ENCODE measurements at regions not wholly inside any gene's neighbourhood (a gene's known extent, or its start where the extent isn't known, plus 50 kb on each side); places are given as distances from the start of the nearest gene placed in this dataset.
"Not testable (repeated sequence)": the region's sequence is repeated elsewhere in the genome, so short reads cannot be mapped to it uniquely, and the experiment has no call there.

- DNase-seq (ENCODE audit: low spot score): no peak
These were observed 1879.2 kb upstream of the CDH9 start for GRCh38 chr5:28917631-28918030.

DNA sequence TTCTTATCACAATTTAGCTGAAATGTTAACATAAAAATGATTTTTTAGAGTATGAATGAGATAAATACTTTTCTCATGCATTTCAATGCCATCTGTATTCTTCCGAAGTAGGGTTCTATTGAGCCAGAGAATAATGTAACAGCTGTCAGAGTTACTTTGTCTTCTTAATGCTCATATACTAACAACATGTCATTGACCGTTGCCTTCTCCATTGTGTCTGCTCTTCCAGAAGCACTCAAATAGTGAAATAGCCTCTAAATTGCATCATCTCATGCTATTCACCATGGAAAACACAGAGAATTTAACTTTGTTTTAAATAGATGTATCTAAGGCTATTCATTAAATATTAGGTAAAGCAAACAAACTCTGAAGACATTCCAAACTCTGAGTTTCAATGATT is 1875.9 kb upstream of the CDH9 start:
- no peak for DNase-seq (ENCODE audit: low spot score)

DNA sequence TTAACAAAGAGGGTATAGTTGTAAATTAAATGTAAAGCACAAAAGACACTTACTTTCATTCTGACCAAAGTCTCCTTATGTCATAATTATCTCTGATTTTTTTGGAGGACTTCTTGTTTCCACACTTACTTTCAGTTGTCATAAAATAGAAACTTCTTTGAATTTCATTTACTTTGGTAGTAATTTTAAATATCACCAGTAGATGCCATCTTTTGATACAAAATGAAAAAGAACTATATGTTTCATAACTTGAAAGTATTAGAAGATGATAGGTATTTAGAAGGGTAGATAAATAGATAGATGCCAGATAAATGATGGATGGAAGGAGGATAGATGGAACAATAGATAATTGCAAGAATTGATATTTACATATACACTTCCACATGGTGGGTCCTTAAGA is 1865.3 kb upstream of the CDH9 start:
- DNase-seq (ENCODE audit: low spot score): no peak

- DNase-seq (ENCODE audit: low spot score): no peak
These were observed 1858.6 kb upstream of the CDH9 start for GRCh38 chr5:28896949-28897348.

DNA sequence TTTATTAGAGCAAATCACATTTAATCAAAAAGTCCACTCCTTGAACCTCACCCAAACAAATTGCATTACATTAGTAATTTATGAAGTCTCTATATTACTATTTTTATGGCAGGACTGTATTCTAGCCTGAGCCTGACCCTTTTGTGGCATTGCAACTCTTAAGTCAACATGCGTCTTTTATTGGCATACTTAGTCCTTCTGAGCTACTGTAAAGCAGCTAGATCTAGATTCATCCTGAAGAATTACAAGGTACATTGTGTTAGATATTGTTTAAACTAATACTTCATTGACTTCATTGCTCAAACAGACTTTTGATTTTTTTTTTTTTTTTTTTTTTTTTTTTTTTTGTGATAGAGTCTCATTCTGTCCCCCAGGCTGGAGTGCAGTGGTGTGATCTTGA is 1842.5 kb upstream of the CDH9 start:
- no peak for DNase-seq (ENCODE audit: low spot score)

GRCh38 chr5:28877050-28877449 is 1838.7 kb upstream of the CDH9 start:
- DNase-seq (ENCODE audit: low spot score): no peak

- no peak for DNase-seq (ENCODE audit: low spot score)
These were observed 1825.6 kb upstream of the CDH9 start for GRCh38 chr5:28864006-28864405.

DNA sequence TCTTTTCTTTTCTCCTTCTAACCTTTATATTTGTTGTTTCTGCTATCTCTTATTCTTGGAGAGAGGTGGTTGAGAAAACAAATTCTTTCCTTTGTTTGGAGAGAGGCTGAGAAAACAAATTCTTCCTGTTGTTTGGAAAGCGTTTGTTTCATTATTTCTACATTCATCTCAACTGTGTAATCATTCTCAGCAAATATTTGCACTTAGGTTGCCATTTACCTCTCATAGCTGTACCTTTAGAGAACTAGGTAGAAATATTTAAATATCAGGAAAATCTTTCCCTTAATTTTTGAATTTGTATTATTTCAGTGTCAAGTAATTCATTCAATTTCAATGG is 1824.4 kb upstream of the CDH9 start:
- DNase-seq (ENCODE audit: low spot score): no peak

DNA sequence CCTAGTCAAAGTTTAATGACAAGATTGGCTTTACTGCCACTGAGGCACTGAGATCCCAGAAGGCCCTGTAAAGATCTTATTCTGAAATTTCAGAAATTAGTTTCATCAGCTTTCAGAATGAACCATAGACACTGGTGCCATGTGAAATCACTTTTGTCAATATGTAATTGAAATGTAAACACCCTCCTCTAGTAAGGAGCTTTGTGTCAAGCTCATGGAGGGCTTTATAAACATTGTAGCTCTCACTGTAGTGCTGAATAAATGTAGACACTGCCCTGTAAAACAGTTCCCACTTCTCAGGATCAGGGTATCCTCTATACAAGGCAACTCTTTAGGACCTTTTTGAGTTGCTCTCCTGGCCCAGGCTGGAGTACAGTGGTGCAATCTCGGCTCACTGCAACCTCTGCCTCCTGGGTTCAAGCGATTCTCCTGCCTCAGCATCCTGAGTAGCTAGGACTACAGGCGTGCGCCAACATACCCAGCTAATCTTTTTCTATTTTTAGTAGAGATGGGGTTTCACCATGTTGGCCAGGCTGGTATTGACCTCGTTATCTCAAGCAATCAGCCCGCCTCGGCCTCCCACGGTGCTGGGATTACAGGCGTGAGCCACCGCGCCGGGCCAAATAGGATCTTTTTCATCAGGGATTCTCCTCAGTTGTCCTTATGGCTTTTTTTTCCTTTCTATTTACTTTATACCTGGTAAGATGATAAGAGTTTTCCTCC is 1823.9 kb upstream of the CDH9 start:
- DNase-seq (ENCODE audit: low spot score): no peak

DNA sequence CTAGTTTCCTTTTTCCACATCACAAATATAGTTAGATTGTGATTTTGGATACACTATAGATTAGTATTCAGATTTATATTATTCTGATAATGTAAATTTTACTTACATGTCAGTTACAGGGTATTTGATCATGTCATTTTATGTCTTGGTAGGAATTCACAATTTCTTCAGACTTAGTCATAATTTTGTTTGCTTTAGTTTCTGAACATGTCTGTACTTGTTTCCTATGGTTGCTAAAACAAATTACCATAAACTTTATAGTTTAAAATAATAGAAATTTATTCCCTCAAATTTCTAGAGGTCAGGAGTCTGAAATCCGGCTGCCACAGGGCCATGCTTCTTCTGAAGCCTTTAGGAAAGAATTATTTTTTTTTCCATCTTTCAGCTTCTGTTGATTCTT is 1817.2 kb upstream of the CDH9 start:
- DNase-seq (ENCODE audit: low spot score): no peak

- no peak for DNase-seq (ENCODE audit: low spot score)
These were observed 1812.0 kb upstream of the CDH9 start for GRCh38 chr5:28850320-28850921.

GRCh38 chr5:28831042-28831441 is 1792.7 kb upstream of the CDH9 start:
- no peak for DNase-seq (ENCODE audit: low spot score)

GRCh38 chr5:28823231-28823630 is 1784.8 kb upstream of the CDH9 start:
- DNase-seq (ENCODE audit: low spot score): no peak

DNA sequence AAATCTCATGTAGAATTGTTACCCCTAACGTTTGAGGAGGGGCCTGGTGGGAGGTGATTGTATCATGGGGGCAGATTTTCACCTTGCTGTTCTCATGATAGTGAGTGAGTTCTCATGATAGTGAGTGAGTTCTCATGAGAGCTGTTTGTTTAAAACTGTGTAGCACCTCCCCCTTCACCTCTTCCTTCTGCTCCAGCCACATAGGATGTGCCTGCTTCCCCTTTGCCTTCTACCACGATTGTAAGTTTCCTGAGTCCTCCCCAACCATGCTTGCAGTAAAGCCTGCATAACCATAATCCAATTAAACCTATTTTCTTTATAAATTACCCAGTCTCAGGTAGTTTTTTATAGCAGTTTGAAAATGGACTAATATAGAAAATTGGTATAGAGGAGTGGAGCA is 1783.7 kb upstream of the CDH9 start:
- no peak for DNase-seq (ENCODE audit: low spot score)

GRCh38 chr5:28810751-28811136 is 1772.4 kb upstream of the CDH9 start:
- DNase-seq (ENCODE audit: low spot score): no peak

GRCh38 chr5:28809811-28810750 is 1771.7 kb upstream of the CDH9 start:
- no peak for DNase-seq (ENCODE audit: low spot score)

DNA sequence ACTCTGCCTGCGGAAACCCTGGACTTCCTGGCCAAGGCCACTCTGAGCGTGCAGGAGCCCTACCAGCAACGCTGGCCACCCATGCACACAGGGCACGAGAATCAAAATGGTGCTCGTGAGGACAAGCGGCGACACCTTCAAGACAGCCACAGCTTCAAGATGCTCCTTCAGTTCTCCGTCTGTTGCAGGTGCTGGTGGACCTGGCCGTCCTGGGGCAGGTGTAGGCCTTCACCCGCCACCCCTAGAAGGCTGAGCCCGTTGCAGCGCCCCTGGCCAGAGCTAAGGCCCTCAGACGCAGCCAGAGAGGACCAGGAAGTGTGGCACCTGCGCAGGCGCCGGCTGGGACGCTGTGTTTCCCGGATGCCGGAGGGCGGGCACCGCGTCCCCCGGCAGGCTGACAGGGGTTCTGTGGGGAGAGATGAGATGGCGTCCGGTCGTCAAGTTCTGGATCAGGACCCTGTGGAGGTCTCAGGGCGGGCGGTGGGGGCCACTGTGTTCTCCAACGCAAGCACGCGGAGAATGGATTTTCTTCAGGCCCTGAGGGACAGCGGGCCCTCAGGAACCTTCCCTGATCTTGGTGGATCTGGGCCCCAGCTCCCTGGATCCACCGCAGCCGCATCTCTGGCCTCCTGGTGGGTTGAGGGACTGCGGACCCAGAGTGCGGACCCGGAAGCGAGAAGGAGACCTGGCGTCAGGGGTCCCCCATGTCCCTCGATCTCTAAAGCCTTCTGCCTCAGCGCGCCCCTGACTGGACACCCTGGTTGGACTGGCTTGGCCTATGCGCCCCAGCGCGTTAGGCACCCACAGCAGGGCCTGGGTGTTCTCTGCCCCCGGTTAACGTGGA is 1770.8 kb upstream of the CDH9 start:
- no peak for DNase-seq (ENCODE audit: low spot score)

DNA sequence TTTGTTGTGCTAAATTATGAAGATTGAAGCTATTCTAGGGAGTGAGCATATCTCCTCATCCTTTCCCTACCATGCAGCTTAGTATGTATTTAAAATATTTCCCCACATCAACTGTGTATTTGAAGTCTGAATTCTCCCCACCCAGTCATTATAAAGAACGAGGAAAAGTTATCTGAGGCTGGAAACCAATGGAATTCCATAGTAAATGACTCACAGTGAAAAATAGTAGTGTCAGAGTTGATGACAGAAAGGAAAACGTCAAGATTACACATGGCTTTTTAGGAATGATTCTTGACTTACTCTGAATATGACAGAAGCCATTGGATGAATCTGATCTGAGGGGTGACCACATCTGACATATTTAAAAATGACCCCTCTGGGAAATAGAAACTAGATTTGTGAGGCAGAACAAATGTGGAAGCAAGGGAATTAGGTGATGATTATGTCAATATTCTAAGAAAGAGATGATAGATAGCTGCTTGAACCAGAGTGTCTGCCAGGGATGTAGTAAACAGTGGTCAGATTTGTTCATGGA is 1768.9 kb upstream of the CDH9 start:
- no peak for DNase-seq (ENCODE audit: low spot score)

DNA sequence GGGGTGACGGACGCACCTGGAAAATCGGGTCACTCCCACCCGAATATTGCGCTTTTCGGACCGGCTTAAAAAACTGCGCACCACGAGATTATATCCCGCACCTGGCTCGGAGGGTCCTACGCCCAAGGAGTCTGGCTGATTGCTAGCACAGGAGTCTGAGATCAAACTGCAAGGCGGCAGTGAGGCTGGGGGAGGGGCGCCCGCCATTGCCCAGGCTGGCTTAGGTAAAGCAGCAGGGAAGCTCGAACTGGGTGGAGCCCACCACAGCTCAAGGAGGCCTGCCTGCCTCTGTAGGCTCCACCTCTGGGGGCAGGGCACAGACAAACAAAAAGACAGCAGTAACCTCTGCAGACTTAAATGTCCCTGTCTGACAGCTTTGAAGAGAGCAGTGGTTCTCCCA is 1760.6 kb upstream of the CDH9 start:
- DNase-seq (ENCODE audit: low spot score): not testable (repeated sequence)

GRCh38 chr5:28788954-28789353 is 1750.6 kb upstream of the CDH9 start:
- no peak for DNase-seq (ENCODE audit: low spot score)

GRCh38 chr5:28780083-28780692 is 1741.8 kb upstream of the CDH9 start:
- DNase-seq (ENCODE audit: low spot score): no peak
